Neural progenitor cell (in vitro differentiated cells): ENCODE measurements at regions not wholly inside any gene's neighbourhood (a gene's known extent, or its start where the extent isn't known, plus 50 kb on each side); places are given as distances from the start of the nearest gene placed in this dataset.

Experiments used
- EZH2 ChIP-seq: fragments of 200-600 bp; sonication (generic); IDR thresholded peaks from 2 replicates; pipeline ENCODE4 v1.6.1; 2017; ENCODE audit warnings: antibody characterized with exemption, mild to moderate bottlenecking, moderate library complexity
- EZH2phosphoT487 ChIP-seq: fragments of 200-600 bp; sonication (generic); IDR thresholded peaks from 2 replicates; pipeline ENCODE4 v1.6.1; 2017; ENCODE audit warnings: antibody characterized with exemption
- TF ChIP-seq, protein P1 (sequence below): fragments of 200-600 bp; sonication (generic); IDR thresholded peaks from 2 replicates; pipeline ENCODE4 v1.5.1; 2017; ENCODE audit warnings: antibody characterized with exemption, mild to moderate bottlenecking

DNA sequence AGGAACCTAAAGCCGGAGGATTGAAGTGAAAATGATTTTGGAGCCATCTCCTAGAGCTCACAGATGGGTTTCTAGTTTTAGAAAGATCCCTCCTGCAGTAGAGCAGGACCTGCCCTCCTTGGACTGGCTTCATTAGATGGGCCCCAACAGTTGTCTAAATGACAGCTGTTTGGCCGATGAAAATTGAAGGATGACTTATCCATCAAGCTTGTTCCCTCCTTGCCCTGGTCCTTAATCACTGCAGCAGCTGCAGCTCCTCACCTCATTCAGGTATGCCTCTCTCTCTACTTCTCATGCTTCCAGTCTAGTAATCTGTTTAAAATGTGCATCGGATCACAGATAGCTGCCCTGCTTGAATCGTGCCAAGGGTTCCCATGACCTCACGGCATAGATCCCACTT, 677.6 kb downstream of the BCL11A start:
- TF ChIP-seq, protein P1, sequence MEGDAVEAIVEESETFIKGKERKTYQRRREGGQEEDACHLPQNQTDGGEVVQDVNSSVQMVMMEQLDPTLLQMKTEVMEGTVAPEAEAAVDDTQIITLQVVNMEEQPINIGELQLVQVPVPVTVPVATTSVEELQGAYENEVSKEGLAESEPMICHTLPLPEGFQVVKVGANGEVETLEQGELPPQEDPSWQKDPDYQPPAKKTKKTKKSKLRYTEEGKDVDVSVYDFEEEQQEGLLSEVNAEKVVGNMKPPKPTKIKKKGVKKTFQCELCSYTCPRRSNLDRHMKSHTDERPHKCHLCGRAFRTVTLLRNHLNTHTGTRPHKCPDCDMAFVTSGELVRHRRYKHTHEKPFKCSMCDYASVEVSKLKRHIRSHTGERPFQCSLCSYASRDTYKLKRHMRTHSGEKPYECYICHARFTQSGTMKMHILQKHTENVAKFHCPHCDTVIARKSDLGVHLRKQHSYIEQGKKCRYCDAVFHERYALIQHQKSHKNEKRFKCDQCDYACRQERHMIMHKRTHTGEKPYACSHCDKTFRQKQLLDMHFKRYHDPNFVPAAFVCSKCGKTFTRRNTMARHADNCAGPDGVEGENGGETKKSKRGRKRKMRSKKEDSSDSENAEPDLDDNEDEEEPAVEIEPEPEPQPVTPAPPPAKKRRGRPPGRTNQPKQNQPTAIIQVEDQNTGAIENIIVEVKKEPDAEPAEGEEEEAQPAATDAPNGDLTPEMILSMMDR = no peak
- TF ChIP-seq EZH2 (no peak), EZH2phosphoT487 (no peak)
